ENCODE measurements at regions not wholly inside any gene's neighbourhood (a gene's known extent, or its start where the extent isn't known, plus 50 kb on each side); places are given as distances from the start of the nearest gene placed in this dataset.

DNA sequence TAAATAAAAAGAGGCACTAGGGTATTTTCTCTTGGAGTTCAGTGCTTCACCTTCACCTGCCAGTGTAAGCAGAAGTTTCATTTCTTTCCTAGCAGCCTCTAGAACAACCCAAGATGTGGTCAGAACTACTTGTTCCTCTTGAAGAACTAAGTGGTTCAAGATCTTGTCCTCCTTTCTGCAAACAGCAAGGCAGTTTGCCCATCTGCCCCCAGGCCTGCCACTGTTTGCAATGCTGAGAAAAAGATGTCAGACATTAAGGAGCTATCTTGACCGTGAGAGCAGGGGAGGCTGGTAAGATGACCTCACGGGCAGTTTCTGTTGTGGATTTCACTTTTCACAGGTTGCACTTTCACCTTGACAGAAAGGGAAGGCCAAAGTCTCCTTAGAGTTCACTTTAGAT lies 52.0 kb upstream of the KLF4 start:
- Mint-ChIP-seq H3K4me3 (no peak overlapping the region), H3K27me3 (no peaks in the 10 kb centered on the region), H3K27ac (no peak overlapping the region), H3K4me1 (no peaks in the 10 kb centered on the region), H3K9me3 (ENCODE audit: insufficient read depth) (no peaks in the 10 kb centered on the region)
- Histone ChIP-seq H3K79me2 (ENCODE audit: control insufficient read depth, insufficient read depth, low read length) (no peaks in the 10 kb centered on the region), H3K27ac (ENCODE audit: low read length in 2 of 2) (no peak overlapping the region), H3K36me3 (replicated peaks in 1 of 2; ENCODE audit: control extremely low read depth in 1 of 2, control insufficient read depth in 1 of 2, extremely low read depth in 1 of 2, insufficient read depth in 2 of 2, low read length in 1 of 2) (no peaks in the 10 kb centered on the region), H3K9ac (ENCODE audit: low read length) (no peak overlapping the region), H3K4me1 (ENCODE audit: control insufficient read depth in 2 of 2, insufficient read depth in 2 of 2, low read length in 2 of 2) (no peaks in the 10 kb centered on the region), H3K27me3 (replicated peaks in 1 of 4; ENCODE audit: control extremely low read depth in 1 of 4, control insufficient read depth in 3 of 4, insufficient read depth in 4 of 4, low read length in 3 of 4) (peaks cover 0 to 3% (median 0%) of the 10 kb centered on the region in 4 experiments), H4K20me1 (ENCODE audit: control insufficient read depth, insufficient read depth, low read length, poor library complexity, severe bottlenecking) (no peaks in the 10 kb centered on the region), H2AFZ (ENCODE audit: insufficient read depth, low read depth, low read length, poor library complexity, severe bottlenecking) (no peak overlapping the region), H3K4me3 (ENCODE audit: control extremely low read depth in 1 of 5, extremely low read depth in 1 of 5, insufficient read depth in 1 of 5, low read depth in 2 of 5, low read length in 4 of 5) (no peak overlapping the region), H3K9me3 (ENCODE audit: control extremely low read depth in 1 of 3, control insufficient read depth in 2 of 3, insufficient read depth in 1 of 3, low read length in 2 of 3) (no peaks in the 10 kb centered on the region), H3K4me2 (replicated peaks; ENCODE audit: low read depth, low read length, poor library complexity, severe bottlenecking) (no peak overlapping the region)
- POLR2A ChIA-PET = no interaction called here
- intact Hi-C loops (cut with micrococcal nuclease) = no loop called here
- 90% methylated on average over 2 of the region's 2 CpGs for WGBS (ENCODE audit: insufficient coverage)
- ATAC-seq (ENCODE audit: low read depth) (no peak), DNase-seq (no peak)
- CTCF ChIA-PET = no interaction called here
- TF ChIP-seq, protein P1, sequence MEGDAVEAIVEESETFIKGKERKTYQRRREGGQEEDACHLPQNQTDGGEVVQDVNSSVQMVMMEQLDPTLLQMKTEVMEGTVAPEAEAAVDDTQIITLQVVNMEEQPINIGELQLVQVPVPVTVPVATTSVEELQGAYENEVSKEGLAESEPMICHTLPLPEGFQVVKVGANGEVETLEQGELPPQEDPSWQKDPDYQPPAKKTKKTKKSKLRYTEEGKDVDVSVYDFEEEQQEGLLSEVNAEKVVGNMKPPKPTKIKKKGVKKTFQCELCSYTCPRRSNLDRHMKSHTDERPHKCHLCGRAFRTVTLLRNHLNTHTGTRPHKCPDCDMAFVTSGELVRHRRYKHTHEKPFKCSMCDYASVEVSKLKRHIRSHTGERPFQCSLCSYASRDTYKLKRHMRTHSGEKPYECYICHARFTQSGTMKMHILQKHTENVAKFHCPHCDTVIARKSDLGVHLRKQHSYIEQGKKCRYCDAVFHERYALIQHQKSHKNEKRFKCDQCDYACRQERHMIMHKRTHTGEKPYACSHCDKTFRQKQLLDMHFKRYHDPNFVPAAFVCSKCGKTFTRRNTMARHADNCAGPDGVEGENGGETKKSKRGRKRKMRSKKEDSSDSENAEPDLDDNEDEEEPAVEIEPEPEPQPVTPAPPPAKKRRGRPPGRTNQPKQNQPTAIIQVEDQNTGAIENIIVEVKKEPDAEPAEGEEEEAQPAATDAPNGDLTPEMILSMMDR (IDR thresholded peaks at IDR 0.05) = no peak
- TF ChIP-seq EZH2 (IDR thresholded peaks at IDR 0.05; ENCODE audit: borderline replicate concordance, insufficient read depth, low read depth, low read length, poor library complexity, severe bottlenecking) = no peak

DNA sequence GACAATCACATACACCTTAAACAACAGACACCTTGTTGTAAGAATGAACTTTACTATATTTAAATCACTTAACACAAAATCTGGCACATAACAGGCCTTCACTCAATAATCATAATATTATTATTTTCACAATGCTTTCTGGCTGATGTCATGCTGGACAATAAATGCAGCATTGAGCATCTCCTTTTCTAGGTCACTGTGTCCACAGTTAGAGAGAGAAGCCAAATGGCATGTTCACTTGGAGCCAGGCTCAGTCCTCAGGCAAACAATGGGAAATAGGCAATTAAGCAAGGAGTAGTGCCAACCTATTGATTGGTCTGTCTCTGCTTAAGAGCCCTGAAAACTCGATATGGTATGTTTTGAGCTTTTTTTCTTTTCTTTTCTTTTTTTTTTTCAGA lies 50.6 kb upstream of the KLF4 start:
- Histone ChIP-seq H2AFZ (ENCODE audit: insufficient read depth, low read depth, low read length, poor library complexity, severe bottlenecking) (no peak overlapping the region), H3K4me3 (ENCODE audit: control extremely low read depth in 1 of 5, extremely low read depth in 1 of 5, insufficient read depth in 1 of 5, low read depth in 2 of 5, low read length in 4 of 5) (no peak overlapping the region), H3K79me2 (ENCODE audit: control insufficient read depth, insufficient read depth, low read length) (no peaks in the 10 kb centered on the region), H3K4me1 (ENCODE audit: control insufficient read depth in 2 of 2, insufficient read depth in 2 of 2, low read length in 2 of 2) (no peaks in the 10 kb centered on the region), H3K4me2 (replicated peaks; ENCODE audit: low read depth, low read length, poor library complexity, severe bottlenecking) (no peak overlapping the region), H4K20me1 (ENCODE audit: control insufficient read depth, insufficient read depth, low read length, poor library complexity, severe bottlenecking) (no peaks in the 10 kb centered on the region), H3K9me3 (ENCODE audit: control extremely low read depth in 1 of 3, control insufficient read depth in 2 of 3, insufficient read depth in 1 of 3, low read length in 2 of 3) (peaks cover 0 to 2% (median 0%) of the 10 kb centered on the region in 3 donors), H3K27me3 (replicated peaks in 1 of 4; ENCODE audit: control extremely low read depth in 1 of 4, control insufficient read depth in 3 of 4, insufficient read depth in 4 of 4, low read length in 3 of 4) (peaks cover 0 to 3% (median 0%) of the 10 kb centered on the region in 4 experiments), H3K27ac (ENCODE audit: low read length in 2 of 2) (no peak overlapping the region), H3K9ac (ENCODE audit: low read length) (no peak overlapping the region), H3K36me3 (replicated peaks in 1 of 2; ENCODE audit: control extremely low read depth in 1 of 2, control insufficient read depth in 1 of 2, extremely low read depth in 1 of 2, insufficient read depth in 2 of 2, low read length in 1 of 2) (no peaks in the 10 kb centered on the region)
- intact Hi-C loops (cut with micrococcal nuclease) = no loop called here
- Mint-ChIP-seq H3K9me3 (ENCODE audit: insufficient read depth) (no peaks in the 10 kb centered on the region), H3K4me3 (no peak overlapping the region), H3K27me3 (no peaks in the 10 kb centered on the region), H3K27ac (no peak overlapping the region), H3K4me1 (no peaks in the 10 kb centered on the region)
- POLR2A ChIA-PET = no interaction called here
- no peak for TF ChIP-seq EZH2 (IDR thresholded peaks at IDR 0.05; ENCODE audit: borderline replicate concordance, insufficient read depth, low read depth, low read length, poor library complexity, severe bottlenecking)
- TF ChIP-seq, protein P1 (IDR thresholded peaks at IDR 0.05) = no peak
- DNase-seq (no peak), ATAC-seq (ENCODE audit: low read depth) (no peak)
- no CpG with 5 or more reads among the region's 1 CpG for WGBS (ENCODE audit: insufficient coverage)
- CTCF ChIA-PET = no interaction called here

Measured in B cell (primary cell).